ENCODE measurements at regions not wholly inside any gene's neighbourhood (a gene's known extent, or its start where the extent isn't known, plus 50 kb on each side); places are given as distances from the start of the nearest gene placed in this dataset.

GRCh38 chr3:35408882-35409281 lies 230.4 kb upstream of the ARPP21 start:
- Histone ChIP-seq H3K4me3 (no peak overlapping the region), H3K36me3 (no peaks in the 10 kb centered on the region), H3K4me1 (no peaks in the 10 kb centered on the region), H3K27me3 (no peaks in the 10 kb centered on the region), H3K9me3 (no peaks in the 10 kb centered on the region), H3K27ac (no peak overlapping the region)
- intact Hi-C loops (cut with DNase I; ENCODE audit: low total_unique reads): no loop called here
- DNase-seq: no peak
- TF ChIP-seq CTCF (IDR thresholded peaks at IDR 0.05): no peak

- TF ChIP-seq CTCF (IDR thresholded peaks at IDR 0.05): no peak
- no peak for DNase-seq
- intact Hi-C loops (cut with DNase I; ENCODE audit: low total_unique reads): no loop called here
Measured at GRCh38 chr3:35409991-35410390, 229.3 kb upstream of the ARPP21 start.

GRCh38 chr3:35413483-35413882 lies 225.8 kb upstream of the ARPP21 start:
- Histone ChIP-seq H3K36me3 (no peaks in the 10 kb centered on the region), H3K4me3 (no peak overlapping the region), H3K9me3 (no peaks in the 10 kb centered on the region), H3K4me1 (no peaks in the 10 kb centered on the region), H3K27me3 (no peaks in the 10 kb centered on the region), H3K27ac (no peak overlapping the region)
- intact Hi-C loops (cut with DNase I; ENCODE audit: low total_unique reads): no loop called here
- TF ChIP-seq CTCF (IDR thresholded peaks at IDR 0.05): no peak
- no peak for DNase-seq

More at GRCh38 chr3:35409991-35410390, 229.3 kb upstream of the ARPP21 start:
- H3K4me3 ChIP-seq: no peak overlapping the region
- H3K36me3 ChIP-seq: no peaks in the 10 kb centered on the region
- H3K4me1 ChIP-seq: no peaks in the 10 kb centered on the region
- no peaks in the 10 kb centered on the region for H3K27me3 ChIP-seq
- H3K9me3 ChIP-seq: no peaks in the 10 kb centered on the region
- H3K27ac ChIP-seq: no peak overlapping the region

- Histone ChIP-seq H3K4me3 (no peak overlapping the region), H3K4me1 (no peaks in the 10 kb centered on the region), H3K9me3 (no peaks in the 10 kb centered on the region), H3K27me3 (no peaks in the 10 kb centered on the region), H3K36me3 (no peaks in the 10 kb centered on the region), H3K27ac (no peak overlapping the region)
- DNase-seq: no peak
- TF ChIP-seq CTCF (IDR thresholded peaks at IDR 0.05): no peak
- intact Hi-C loops (cut with DNase I; ENCODE audit: low total_unique reads): no loop called here
Measured at GRCh38 chr3:35417080-35417479, 222.2 kb upstream of the ARPP21 start.

GRCh38 chr3:35422101-35422500 lies 217.2 kb upstream of the ARPP21 start:
- intact Hi-C loops (cut with DNase I; ENCODE audit: low total_unique reads): no loop called here
- no peaks in the 10 kb centered on the region for H3K27me3 ChIP-seq
- H3K36me3 ChIP-seq: no peaks in the 10 kb centered on the region
- no peak for TF ChIP-seq CTCF (IDR thresholded peaks at IDR 0.05)
- H3K9me3 ChIP-seq: no peaks in the 10 kb centered on the region
- H3K4me1 ChIP-seq: peaks cover 0 to 14% (median 3%) of the 10 kb centered on the region in 4 donors
- H3K27ac ChIP-seq: no peak overlapping the region
- DNase-seq: no peak
- H3K4me3 ChIP-seq: no peak overlapping the region
